SK-N-SH treated with all-trans-retinoic acid at 6 μM for 48 hours (cell line): ENCODE measurements at regions not wholly inside any gene's neighbourhood (a gene's known extent, or its start where the extent isn't known, plus 50 kb on each side); places are given as distances from the start of the nearest gene placed in this dataset.

Experiments
- ATAC-seq: fragments of 200-7000 bp; cut with Tn5 transposase; 3 replicates; pipeline ENCODE4 v1.9.1; 2020; ENCODE audit warnings: mild to moderate bottlenecking, moderate library complexity
- ARNTL ChIP-seq: fragments of 450-650 bp; formaldehyde crosslinking; IDR thresholded peaks from 2 replicates; pipeline ENCODE4 v1.5.0; 2020; ENCODE audit warnings: low read depth, mild to moderate bottlenecking, moderate library complexity, borderline replicate concordance
- BACH2 ChIP-seq: fragments of 250-450 bp; sonication (Bioruptor Pico); IDR thresholded peaks from 2 replicates; pipeline ENCODE4 v1.9.0; 2021; ENCODE audit warnings: mild to moderate bottlenecking, borderline replicate concordance
- CSDC2 ChIP-seq: fragments of 250-450 bp; sonication (Bioruptor Pico); IDR thresholded peaks from 2 replicates; pipeline ENCODE4 v1.5.0; 2020; ENCODE audit warnings: mild to moderate bottlenecking, moderate library complexity
- ESRRG ChIP-seq: fragments of 250-450 bp; sonication (Bioruptor Pico); IDR thresholded peaks from 2 replicates; pipeline ENCODE4 v1.6.1; 2021; ENCODE audit warnings: mild to moderate bottlenecking
- OSR1 ChIP-seq: fragments of 250-450 bp; sonication (Bioruptor Pico); IDR thresholded peaks from 2 replicates; pipeline ENCODE4 v1.8.0; 2022; ENCODE audit warnings: moderate library complexity, mild to moderate bottlenecking, inconsistent platforms
- PPARA ChIP-seq: fragments of 250-450 bp; sonication (Bioruptor Pico); IDR thresholded peaks from 2 replicates; pipeline ENCODE4 v1.5.0; 2020; ENCODE audit warnings: mild to moderate bottlenecking, borderline replicate concordance
- RARB ChIP-seq: fragments of 250-450 bp; sonication (Bioruptor Pico); IDR thresholded peaks from 2 replicates; pipeline ENCODE4 v1.8.0; 2021; ENCODE audit warnings: mild to moderate bottlenecking, moderate library complexity
- SNAI2 ChIP-seq: fragments of 250-450 bp; sonication (Bioruptor Pico); IDR thresholded peaks from 2 replicates; pipeline ENCODE4 v1.5.0; 2020; ENCODE audit warnings: mild to moderate bottlenecking, moderate library complexity
- TCF4 ChIP-seq: fragments of 250-450 bp; sonication (Bioruptor Pico); IDR thresholded peaks from 2 replicates; pipeline ENCODE4 v1.8.0; 2021; ENCODE audit warnings: mild to moderate bottlenecking, moderate library complexity, borderline replicate concordance
- ZC3H10 ChIP-seq: fragments of 250-450 bp; sonication (Bioruptor Pico); IDR thresholded peaks from 2 replicates; pipeline ENCODE4 v1.5.1; 2021; ENCODE audit warnings: mild to moderate bottlenecking, moderate library complexity
- ZFP3 ChIP-seq: fragments of 250-450 bp; sonication (Bioruptor Pico); IDR thresholded peaks from 2 replicates; pipeline ENCODE4 v1.5.0; 2020; ENCODE audit warnings: mild to moderate bottlenecking, moderate library complexity
- ZNF565 ChIP-seq: fragments of 450-650 bp; formaldehyde crosslinking; conservative IDR thresholded peaks from 2 replicates; pipeline ENCODE4 v1.5.0; 2020; ENCODE audit warnings: low read depth, mild to moderate bottlenecking, moderate library complexity
- ZNF70 ChIP-seq: fragments of 450-650 bp; formaldehyde crosslinking; IDR thresholded peaks from 2 replicates; pipeline ENCODE4 v1.5.0; 2020; ENCODE audit warnings: mild to moderate bottlenecking, moderate library complexity
- ZNF8 ChIP-seq: fragments of 450-650 bp; formaldehyde crosslinking; IDR thresholded peaks from 2 replicates; pipeline ENCODE4 v1.5.0; 2020; ENCODE audit warnings: mild to moderate bottlenecking, moderate library complexity
- TF ChIP-seq, protein P1 (sequence below): fragments of 250-450 bp; sonication (Bioruptor Pico); IDR thresholded peaks from 2 replicates; pipeline ENCODE4 v1.5.1; 2020; ENCODE audit warnings: low read depth, mild to moderate bottlenecking, moderate library complexity
- TF ChIP-seq, protein P2 (sequence below): fragments of 250-450 bp; sonication (Bioruptor Pico); IDR thresholded peaks from 2 replicates; pipeline ENCODE4 v1.8.0; 2020; ENCODE audit warnings: mild to moderate bottlenecking, moderate library complexity, borderline replicate concordance
- TF ChIP-seq, protein P3 (sequence below): fragments of 250-450 bp; sonication (Bioruptor Pico); IDR thresholded peaks from 2 replicates; pipeline ENCODE4 v1.8.0; 2021; ENCODE audit warnings: low read depth, mild to moderate bottlenecking, moderate library complexity, borderline replicate concordance
- TF ChIP-seq, protein P4 (sequence below): fragments of 250-450 bp; sonication (Bioruptor Pico); IDR thresholded peaks from 2 replicates; pipeline ENCODE4 v1.5.1; 2021; ENCODE audit warnings: mild to moderate bottlenecking, moderate library complexity
- TF ChIP-seq, protein P5 (sequence below): fragments of 250-450 bp; sonication (Bioruptor Pico); IDR thresholded peaks from 2 replicates; pipeline ENCODE4 v1.5.0; 2020; ENCODE audit warnings: mild to moderate bottlenecking, moderate library complexity

DNA sequence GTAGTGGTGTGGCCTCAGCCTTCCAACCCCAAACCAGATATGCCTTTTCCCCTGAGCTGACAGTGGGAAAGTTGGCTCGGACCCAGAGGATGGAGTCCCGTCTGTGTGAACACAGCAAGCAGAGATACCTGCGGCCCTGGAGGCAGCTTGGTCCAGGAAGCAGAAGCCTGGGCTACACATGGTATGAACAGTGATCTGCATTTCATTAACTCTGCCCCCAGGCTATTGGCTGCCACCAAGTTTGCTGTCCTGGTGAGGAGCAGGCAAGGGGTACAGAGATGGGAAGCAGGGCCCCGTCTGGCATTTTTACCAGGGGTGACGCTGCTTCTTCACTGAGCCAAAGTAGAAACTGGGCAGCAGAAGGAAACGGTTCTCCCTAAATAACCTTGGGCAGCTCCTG lies 90.0 kb downstream of the EDN3 start:
- ATAC-seq: no peak; the same call in 2 of the 3 replicates
- TF ChIP-seq BACH2 (no peak), OSR1 (no peak), TCF4 (CRISPR knock-in tag) (peak; percentile 82), ZNF565 (no peak)

DNA sequence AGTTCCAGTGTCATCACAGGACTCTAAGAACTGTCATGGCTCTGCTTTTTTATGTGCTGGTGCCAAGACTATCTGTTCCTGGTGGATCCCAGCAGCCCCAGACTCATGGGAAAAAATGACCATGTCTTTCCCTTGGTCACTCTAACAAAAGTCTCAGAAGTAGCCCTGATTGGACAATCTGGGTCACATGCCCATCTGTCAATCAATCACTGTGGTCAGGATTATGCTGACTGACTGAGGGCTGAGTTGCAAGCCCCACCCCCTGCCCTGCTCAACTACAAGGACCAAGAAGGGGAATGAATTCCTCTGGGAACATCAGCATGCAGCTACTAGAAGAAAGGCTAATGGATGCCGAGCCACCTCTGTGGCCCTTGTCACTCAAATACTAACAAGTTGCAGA lies 91.6 kb downstream of the EDN3 start:
- ATAC-seq: no peak
- TF ChIP-seq RARB (no peak), ZC3H10 (no peak), BACH2 (no peak), ZFP3 (CRISPR knock-in tag) (no peak), ZNF70 (CRISPR knock-in tag) (no peak), CSDC2 (CRISPR knock-in tag) (no peak), ZNF565 (no peak)
- TF ChIP-seq, protein P1, sequence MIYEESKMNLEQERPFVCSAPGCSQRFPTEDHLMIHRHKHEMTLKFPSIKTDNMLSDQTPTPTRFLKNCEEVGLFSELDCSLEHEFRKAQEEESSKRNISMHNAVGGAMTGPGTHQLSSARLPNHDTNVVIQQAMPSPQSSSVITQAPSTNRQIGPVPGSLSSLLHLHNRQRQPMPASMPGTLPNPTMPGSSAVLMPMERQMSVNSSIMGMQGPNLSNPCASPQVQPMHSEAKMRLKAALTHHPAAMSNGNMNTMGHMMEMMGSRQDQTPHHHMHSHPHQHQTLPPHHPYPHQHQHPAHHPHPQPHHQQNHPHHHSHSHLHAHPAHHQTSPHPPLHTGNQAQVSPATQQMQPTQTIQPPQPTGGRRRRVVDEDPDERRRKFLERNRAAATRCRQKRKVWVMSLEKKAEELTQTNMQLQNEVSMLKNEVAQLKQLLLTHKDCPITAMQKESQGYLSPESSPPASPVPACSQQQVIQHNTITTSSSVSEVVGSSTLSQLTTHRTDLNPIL (CRISPR knock-in tag): no peak
- TF ChIP-seq, protein P2, sequence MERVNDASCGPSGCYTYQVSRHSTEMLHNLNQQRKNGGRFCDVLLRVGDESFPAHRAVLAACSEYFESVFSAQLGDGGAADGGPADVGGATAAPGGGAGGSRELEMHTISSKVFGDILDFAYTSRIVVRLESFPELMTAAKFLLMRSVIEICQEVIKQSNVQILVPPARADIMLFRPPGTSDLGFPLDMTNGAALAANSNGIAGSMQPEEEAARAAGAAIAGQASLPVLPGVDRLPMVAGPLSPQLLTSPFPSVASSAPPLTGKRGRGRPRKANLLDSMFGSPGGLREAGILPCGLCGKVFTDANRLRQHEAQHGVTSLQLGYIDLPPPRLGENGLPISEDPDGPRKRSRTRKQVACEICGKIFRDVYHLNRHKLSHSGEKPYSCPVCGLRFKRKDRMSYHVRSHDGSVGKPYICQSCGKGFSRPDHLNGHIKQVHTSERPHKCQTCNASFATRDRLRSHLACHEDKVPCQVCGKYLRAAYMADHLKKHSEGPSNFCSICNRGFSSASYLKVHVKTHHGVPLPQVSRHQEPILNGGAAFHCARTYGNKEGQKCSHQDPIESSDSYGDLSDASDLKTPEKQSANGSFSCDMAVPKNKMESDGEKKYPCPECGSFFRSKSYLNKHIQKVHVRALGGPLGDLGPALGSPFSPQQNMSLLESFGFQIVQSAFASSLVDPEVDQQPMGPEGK (CRISPR knock-in tag): no peak
- TF ChIP-seq, protein P3, sequence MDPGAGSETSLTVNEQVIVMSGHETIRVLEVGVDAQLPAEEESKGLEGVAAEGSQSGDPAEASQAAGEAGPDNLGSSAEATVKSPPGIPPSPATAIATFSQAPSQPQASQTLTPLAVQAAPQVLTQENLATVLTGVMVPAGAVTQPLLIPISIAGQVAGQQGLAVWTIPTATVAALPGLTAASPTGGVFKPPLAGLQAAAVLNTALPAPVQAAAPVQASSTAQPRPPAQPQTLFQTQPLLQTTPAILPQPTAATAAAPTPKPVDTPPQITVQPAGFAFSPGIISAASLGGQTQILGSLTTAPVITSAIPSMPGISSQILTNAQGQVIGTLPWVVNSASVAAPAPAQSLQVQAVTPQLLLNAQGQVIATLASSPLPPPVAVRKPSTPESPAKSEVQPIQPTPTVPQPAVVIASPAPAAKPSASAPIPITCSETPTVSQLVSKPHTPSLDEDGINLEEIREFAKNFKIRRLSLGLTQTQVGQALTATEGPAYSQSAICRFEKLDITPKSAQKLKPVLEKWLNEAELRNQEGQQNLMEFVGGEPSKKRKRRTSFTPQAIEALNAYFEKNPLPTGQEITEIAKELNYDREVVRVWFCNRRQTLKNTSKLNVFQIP: no peak
- TF ChIP-seq, protein P4, sequence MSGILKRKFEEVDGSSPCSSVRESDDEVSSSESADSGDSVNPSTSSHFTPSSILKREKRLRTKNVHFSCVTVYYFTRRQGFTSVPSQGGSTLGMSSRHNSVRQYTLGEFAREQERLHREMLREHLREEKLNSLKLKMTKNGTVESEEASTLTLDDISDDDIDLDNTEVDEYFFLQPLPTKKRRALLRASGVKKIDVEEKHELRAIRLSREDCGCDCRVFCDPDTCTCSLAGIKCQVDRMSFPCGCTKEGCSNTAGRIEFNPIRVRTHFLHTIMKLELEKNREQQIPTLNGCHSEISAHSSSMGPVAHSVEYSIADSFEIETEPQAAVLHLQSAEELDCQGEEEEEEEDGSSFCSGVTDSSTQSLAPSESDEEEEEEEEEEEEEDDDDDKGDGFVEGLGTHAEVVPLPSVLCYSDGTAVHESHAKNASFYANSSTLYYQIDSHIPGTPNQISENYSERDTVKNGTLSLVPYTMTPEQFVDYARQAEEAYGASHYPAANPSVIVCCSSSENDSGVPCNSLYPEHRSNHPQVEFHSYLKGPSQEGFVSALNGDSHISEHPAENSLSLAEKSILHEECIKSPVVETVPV (CRISPR knock-in tag): no peak
- TF ChIP-seq, protein P5, sequence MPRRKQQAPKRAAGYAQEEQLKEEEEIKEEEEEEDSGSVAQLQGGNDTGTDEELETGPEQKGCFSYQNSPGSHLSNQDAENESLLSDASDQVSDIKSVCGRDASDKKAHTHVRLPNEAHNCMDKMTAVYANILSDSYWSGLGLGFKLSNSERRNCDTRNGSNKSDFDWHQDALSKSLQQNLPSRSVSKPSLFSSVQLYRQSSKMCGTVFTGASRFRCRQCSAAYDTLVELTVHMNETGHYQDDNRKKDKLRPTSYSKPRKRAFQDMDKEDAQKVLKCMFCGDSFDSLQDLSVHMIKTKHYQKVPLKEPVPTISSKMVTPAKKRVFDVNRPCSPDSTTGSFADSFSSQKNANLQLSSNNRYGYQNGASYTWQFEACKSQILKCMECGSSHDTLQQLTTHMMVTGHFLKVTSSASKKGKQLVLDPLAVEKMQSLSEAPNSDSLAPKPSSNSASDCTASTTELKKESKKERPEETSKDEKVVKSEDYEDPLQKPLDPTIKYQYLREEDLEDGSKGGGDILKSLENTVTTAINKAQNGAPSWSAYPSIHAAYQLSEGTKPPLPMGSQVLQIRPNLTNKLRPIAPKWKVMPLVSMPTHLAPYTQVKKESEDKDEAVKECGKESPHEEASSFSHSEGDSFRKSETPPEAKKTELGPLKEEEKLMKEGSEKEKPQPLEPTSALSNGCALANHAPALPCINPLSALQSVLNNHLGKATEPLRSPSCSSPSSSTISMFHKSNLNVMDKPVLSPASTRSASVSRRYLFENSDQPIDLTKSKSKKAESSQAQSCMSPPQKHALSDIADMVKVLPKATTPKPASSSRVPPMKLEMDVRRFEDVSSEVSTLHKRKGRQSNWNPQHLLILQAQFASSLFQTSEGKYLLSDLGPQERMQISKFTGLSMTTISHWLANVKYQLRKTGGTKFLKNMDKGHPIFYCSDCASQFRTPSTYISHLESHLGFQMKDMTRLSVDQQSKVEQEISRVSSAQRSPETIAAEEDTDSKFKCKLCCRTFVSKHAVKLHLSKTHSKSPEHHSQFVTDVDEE (CRISPR knock-in tag): no peak
- TF ChIP-seq, all 23 proteins: peak for 0

DNA sequence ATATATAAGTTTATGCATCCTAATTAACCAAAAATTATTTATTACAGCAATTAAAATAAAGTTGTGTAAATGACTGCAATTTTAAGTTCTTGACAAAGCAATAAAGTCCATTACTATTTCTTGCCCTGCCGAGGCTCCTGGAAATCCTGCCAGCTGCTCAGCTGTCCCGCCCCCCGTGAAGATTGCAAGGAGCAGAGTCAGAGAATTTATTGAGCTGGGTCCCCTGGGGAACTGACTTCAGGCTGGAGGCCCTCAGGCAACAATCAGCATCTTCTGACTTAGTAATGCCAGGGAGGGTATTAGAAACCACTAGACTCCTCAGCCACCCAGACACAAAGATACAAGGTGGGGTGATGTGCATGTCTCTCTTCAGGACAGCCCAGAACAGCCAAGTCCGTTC lies 92.3 kb downstream of the EDN3 start:
- ATAC-seq: no peak
- TF ChIP-seq SNAI2 (CRISPR knock-in tag) (no peak), CSDC2 (CRISPR knock-in tag) (no peak), ZFP3 (CRISPR knock-in tag) (no peak), TCF4 (CRISPR knock-in tag) (no peak), ARNTL (CRISPR knock-in tag) (no peak), ZC3H10 (no peak), ZNF8 (CRISPR knock-in tag) (no peak), PPARA (no peak), ESRRG (CRISPR knock-in tag) (no peak), BACH2 (no peak), OSR1 (no peak)
- TF ChIP-seq, protein P1 (CRISPR knock-in tag): no peak
- TF ChIP-seq, protein P4 (CRISPR knock-in tag): no peak
- TF ChIP-seq, protein P5 (CRISPR knock-in tag): no peak
